Inflammatory macrophage (primary cell): ENCODE measurements at regions not wholly inside any gene's neighbourhood (a gene's known extent, or its start where the extent isn't known, plus 50 kb on each side); places are given as distances from the start of the nearest gene placed in this dataset.
A peak's percentile ranks its signal among the peaks of the same experiment; 100 is the strongest.

ENCODE experiments used
- DNase-seq, 2 donors: peaks; one replicate each; pipeline ENCODE4 v3.0.0-alpha.2; 2020 to 2022

DNA sequence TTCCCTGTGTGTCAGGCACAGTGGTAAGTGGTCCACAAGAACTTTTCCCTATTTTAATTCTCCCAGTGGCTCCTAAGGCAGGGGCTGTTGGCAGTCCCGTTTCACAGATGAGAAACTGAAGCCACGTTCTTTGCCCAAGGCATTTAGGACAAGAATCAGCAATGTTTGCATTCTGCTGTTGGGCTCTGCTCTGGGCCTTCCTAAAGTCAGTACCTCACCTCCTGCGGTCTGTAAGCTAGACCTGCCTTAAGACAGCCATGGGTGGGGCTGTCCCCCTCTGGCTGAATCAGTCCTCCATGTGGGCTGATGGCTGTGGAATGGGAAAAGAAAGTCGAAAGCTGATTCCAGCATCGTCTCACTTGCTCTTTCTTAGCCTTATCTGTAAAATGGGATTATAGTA lies 304.8 kb downstream of the MAF start:
- DNase-seq = no peak

DNA sequence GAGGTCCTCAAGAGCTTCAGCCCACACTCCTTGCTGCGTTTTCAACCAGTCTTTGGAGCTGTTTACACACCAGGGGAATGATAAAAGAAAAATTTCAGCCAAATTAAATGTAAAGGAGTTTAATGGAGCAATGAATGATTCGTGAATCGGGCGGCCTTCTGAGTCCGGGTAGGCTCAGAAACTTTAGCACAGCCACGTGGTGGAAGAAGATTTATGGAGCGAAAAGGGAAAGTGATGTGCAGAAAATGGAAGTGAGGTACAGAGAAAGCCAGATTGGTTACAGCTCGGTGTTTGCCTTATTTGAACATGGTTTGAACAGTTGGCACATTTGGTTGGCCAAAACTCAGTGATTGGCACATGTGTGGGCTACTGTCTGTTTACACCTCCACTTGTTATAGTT lies 305.4 kb downstream of the MAF start:
- DNase-seq = no peak

DNA sequence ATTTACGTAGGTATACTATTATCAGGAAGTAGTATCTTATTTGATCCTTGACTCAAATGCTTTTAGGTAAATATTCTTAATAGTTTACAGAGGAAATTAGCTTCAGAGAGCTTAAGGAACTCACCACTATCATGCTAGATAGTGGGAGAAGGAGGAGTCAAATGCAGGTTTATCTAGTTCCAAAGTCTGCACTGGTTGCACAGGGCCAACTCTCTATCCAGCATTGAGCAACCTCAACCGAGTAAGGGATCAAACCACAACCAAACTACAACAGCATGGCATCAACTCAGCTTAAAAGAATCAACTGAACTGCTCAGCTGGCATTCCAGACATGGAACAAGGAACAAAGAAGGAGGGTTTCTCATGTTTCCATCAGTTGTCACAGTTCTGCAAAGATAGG lies 306.0 kb downstream of the MAF start:
- DNase-seq = no peak

DNA sequence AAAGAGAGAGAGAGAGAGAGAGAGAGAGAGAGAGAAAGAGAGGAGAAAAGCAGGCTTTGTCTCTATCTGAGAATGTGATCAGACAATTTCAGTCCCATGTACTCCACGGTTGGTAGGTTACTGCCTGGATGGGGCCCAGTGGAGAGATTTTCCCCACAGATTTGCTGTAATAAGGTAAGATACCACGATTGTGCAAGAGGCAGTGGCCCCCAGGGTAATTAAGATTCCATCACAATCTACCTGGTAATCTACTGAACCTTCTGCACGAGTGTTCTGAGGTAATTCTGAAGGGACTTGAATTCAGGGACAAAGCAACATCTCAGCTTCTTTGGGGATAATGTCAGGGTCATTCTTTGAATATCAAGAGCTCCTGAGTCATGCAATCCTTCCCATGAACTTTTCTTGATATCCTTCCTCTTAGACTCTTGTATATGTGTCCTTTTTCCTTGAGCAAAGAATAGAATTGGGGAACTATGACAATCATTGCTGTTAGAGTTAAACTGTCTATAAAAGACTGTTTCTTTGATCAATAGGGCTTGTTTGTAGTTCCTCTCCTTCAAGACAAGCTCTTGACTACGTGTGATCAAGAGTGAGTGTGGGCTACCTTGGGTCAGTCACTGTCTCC lies 306.6 kb downstream of the MAF start:
- peak in 1 of 2 donors; percentile 43 for DNase-seq

DNA sequence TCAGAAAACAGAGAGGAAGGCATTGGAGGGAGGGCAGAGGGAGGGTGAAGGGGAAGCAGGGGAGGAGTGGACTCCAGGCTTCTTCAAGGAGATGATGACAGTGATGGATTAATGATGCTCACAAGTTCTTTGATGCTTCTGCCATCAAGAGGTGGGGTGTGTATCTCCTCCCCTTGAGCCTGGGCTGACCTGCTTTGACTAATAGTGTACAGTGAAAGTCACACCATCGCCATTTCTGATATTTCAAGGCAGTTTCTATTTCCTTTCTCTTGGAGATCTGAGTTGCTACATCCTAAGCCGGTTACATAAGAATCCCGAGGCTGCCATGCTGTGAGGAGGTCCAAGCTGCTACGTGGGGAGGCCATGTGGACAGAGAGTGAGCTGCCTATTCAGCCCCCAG lies 312.5 kb downstream of the MAF start:
- DNase-seq = peak in 1 of 2 donors; percentile 29

DNA sequence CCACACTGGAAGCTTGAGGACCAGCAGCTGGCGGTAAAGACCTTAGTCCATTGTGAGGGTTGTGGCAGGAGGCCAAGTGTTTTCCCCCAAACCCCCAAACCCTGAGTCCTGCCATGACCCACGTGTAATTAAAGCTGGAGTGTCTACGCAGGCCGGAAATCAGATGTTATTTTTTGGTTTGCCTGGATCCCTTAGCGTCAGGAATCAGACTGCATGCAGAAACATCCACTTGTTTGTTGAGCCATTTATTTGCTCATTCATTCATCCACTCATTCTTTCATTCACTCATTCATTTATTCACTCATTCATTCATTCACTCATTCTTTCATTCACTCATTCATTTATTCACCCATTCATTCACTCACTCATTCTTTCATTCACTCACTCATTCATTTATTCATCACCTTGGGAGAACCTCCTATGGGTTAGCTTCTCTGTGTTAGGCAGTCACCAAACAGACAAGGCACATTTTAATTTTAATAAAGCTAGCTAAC lies 313.1 kb downstream of the MAF start:
- no peak for DNase-seq

DNA sequence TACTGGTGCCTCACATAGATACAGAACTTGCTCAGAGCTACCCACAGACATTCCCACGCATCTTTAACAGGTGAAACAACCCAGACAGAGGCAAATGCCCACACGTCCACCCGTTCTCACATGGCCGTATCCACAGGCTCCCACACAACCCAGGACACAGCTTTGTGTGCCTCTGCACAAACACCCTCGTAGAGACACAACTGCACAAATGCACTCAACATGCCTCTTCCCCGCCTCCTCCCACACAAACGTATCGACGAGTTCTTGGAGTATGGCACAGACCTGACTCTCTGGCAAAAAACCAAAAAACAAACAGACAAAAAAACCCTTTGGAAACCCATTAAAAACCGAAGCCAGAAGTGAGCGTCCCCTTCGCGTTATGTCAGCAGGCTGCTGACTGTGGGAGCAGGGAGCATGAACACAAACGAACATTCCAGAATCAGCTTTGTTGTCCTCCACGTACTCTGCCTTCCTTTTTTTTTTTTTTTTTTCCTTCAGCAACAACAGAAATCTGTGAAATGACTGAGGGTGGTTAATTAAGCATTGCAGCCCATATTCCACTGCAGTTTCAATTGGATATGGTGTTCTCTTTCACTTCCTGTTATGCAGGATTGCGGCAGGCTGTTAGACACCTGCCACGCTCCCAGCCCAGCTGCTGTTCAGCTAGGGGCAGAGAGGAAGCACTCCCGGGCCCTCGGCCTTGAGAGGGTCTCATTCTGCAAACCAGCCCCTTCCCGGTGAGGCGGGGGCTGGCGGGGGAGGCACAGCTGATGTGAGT lies 313.7 kb downstream of the MAF start:
- DNase-seq = peak; percentile 63 to 64

DNA sequence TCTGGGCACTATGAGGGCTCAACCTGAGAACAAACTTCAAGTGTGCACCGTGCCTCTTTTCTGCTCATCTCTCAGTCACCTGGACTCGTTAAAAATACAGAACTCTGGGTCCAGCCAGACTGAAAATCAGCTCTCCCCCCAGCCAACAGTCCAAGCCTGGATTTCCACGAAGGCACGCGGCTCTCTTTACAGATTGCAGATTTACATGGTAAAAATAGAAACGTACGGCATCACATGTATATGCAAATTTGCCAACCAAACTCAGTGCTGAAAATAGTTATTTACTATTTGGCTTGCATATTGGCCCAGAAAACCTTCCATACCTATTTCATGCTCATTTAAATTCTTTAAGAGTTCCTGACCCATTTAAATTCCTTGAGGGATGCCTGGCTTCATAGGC lies 315.8 kb downstream of the MAF start:
- DNase-seq = no peak

DNA sequence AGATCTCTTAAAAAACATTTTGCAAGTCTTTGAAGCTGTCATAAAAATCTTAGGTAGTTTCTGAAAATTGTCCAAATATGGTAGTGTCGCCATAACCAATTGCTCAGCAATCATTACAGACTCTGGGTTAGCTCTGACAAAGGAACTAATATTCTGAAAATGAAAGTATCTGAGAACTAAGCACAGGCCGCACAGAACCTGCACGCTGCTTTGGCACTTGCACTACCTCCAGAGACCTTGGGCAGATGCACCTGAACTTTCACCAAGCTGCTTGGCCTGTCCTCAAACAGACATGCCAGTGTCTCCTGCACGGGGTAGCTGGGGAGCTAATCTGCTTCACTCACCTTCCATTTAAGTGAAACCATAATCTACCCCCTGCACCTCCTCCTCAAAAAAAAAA lies 317.0 kb downstream of the MAF start:
- no peak for DNase-seq

DNA sequence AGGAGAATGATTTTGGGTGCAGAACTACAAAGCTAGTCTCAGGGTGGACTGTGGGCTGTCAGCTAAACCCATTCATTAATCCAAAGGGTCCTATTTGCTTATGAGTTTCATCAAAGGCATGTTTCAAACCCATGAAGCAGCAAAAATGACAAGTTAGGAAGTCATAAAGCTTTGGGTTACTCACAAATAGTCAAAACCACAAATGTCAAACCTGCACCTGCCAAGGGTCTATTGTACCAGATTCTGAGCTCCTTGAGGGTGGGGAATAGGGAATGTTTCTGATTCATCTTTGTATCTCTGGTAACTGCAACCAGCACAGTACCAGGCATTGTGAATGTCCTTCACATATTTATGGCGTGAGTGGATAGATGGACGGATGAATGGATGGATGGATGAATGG lies 317.7 kb downstream of the MAF start:
- no peak for DNase-seq

DNA sequence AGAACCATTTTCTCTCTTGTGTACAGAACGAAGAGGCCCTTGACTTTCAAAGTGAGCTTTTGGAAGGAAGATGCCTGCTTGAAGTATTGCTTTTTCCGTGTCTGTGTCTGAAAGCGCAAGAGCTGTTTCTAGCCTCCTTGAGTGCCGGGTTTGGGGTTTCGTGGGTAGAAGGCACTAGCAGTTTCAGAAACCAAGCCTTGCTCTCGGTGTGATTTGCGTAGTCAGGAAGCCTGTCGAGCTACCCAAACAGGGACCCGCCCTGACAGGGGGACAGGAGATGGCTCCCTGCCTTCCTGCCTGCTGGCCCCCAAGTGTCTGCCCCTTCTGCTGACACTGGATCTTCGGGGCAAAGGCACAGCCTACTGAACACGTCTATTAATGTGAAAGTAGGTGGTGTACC lies 322.0 kb downstream of the MAF start:
- DNase-seq = no peak

DNA sequence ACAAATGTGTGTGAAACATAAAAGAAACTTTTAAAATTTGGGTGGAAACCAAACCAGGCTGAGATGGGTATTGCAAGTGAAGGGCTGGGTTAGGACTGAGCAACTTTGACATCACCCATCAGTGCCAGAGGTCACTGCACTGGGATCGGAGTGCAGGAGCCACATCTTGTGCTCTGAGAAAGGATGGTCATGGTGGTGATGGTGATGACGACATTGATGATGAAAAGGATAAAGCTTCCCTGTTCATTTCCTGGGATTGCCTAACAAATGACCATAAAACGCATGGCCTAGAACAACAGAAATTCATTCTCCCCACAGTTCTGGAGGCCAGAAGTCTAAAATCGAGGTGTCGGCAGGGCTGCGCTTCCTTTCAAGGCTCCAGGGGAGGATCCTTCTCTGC lies 324.0 kb downstream of the MAF start:
- DNase-seq = peak; percentile 38 to 55

DNA sequence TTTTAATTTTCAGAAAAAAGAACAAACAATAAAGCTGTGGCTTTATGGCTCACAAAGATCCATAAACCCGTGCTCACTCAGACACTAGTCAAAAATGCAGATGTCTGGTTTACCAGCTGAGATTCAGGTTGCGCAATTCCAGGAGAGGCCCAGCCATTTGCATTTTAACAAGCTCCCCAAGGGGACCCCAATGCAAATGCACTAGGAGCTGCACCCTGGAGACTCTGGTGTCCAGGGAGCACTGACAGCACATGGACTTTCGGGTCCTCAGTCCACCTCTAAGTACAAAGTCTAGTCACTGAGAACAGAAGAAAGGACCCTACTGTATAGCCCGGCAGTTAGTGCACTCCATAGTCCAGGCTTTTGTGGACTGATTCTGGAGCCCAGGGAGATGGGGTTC lies 326.3 kb downstream of the MAF start:
- no peak for DNase-seq

DNA sequence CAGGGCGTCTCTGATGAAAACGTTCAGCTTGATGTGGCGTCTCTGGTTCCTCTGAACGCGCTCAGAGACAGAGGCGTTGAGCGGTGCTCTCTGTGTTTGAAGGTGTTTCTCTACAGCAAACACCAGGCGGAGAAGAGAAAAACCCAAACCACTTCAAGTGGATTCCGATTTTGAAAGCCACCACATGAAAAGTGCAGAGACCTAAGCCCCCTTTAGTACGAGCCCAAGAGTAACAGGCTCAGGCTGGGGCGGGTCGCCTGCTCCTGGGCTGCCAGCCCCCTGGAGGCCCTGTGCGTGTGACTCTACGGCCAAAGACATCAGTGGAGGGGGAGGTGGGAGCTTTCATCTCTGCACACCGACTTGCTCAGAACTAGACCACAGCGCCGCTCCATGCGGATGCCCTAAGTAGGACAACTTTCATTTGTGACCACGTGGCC lies 328.4 kb downstream of the MAF start:
- no peak for DNase-seq

DNA sequence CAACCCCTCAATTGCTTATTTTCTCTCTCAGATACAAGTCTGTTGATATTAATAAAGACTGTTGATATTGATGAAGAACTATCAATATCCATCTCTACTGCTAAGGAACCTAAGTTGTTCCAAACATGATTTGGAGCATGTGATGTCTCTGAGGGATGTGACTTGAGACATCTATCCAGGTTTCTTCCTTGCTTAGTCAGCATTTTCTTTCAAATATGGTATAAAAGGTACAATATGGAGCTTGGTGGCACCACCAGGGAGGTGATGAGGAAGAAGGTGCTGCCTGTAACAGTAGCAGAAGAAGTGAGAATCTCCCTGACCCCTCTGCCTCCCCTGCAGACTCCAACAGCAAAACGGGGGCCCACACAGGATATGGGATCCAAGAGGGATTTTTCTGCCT lies 329.0 kb downstream of the MAF start:
- DNase-seq = no peak

DNA sequence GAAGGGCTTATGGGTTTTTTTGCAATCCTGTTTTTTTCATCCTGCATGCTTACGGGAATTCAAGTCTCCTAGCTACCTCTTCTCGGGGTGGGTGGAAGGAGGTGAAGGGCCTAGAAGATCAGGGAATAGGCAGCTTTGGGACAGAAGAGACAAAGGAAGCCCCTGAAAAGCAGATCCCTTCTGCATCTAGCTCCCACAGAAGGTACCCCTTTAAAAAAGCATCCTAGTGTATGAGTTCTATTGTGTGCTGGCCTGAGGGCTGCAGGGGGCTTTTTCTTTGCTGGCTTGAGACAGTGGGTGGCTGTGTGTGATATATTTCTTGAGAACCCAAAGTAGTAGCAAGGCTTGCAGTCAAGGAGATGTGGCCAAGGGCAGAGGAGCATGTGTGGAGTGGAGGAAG lies 330.5 kb downstream of the MAF start:
- no peak for DNase-seq

DNA sequence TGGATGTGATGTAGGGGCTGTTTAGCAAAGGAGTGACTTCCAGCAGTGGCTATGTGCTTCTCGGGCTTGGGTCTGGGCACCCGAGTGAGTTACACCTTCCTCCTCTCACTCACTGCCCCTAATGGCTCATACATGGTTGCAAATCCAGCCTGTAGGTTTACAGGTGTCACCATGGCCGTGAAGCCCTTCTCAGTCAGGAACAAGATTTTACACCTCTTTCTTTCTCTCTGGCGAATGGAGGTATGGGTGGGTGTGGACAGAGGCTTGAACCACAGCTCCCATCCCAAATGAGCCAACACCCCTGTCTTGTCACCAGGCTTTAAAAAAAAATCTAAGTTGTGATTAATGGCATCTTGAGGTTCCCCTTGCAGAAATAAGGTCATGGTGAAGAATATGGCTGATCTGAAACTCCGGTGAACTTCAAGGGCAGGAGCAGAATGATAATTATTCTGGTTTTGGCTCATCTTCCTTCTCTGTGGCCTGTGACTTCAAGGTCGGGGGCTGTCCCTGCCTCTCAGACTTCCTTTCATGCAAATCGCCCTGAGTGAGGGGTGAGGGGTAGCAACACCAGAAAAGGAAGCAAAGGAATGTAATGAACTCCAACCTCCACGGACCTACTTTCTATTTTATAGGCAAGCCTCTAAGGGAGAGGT lies 331.2 kb downstream of the MAF start:
- peak; percentile 54 to 60 for DNase-seq

DNA sequence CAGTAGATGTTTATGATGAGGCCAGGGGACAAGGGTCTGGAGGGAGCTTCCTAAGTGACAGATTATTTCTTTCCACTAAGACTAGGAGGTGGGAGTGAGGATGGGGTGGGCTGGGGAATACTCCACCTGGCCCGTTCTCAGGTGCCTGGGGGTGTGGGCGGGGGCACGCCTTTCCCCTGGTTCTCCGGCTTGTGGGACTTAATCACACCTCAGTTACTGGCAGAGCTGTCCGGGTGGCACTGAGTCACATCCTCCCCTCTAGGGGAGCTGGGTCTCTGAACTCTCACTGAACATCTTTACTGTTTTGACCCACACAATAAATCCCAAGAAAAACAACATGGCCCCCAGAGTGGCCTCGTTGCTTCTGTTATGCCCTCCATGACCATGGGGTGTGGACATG lies 332.8 kb downstream of the MAF start:
- no peak for DNase-seq

DNA sequence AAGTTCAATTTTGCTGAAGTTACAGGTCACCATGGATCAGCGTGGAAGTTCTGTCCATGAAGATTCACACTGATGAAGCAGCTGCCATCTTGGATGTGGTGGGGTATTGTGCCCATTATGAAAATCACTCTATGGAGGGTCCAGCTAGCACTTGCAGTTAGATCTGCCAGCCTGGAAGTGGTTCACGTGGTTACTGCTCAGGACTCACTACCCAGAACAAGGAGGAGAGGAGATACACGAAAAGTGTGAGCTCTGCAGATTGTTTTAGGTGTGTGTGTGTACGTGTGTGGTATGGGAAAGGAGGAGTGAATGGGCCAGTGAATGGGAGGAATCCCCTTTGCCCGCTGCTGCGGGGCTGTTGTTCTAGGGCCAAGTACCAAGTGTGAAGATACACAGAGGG lies 333.4 kb downstream of the MAF start:
- no peak for DNase-seq

DNA sequence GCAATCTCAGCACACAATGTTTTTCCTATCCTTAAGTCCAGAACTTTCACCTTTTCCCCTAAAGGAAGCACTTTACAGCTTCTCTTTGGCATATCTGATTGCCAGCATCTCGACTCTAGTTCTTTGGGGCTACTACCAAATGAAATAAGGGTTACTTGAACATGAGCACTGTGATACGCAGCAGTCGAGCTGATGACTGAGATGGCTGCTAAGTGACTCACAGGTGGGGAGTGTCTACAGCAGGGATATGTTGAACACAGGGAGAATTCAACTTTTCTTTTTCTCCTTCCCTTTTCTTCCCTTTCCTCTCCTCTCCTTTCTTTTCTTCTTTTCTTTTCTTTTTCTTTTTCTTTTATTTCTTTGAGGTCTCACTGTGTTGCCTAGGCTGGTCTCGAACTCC lies 334.8 kb downstream of the MAF start:
- DNase-seq = no peak

DNA sequence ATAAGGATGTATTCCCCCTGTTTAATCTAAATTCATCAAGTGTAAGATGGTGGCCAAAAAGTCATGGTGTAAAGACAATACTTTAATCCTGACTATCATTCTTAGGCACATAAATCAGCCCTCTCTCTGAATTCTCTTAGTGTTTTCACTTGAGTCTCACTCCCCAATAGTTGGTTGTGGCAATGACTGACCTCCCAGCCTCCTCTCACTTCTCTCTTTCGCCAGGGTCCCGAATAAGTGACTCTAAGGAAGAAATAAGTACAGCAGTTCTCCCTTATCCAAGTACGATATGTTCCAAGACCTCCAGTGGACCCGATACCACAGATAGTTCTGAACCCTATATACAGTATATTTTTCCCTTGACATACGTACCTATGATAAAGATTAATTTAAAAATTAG lies 335.3 kb downstream of the MAF start:
- no peak for DNase-seq

DNA sequence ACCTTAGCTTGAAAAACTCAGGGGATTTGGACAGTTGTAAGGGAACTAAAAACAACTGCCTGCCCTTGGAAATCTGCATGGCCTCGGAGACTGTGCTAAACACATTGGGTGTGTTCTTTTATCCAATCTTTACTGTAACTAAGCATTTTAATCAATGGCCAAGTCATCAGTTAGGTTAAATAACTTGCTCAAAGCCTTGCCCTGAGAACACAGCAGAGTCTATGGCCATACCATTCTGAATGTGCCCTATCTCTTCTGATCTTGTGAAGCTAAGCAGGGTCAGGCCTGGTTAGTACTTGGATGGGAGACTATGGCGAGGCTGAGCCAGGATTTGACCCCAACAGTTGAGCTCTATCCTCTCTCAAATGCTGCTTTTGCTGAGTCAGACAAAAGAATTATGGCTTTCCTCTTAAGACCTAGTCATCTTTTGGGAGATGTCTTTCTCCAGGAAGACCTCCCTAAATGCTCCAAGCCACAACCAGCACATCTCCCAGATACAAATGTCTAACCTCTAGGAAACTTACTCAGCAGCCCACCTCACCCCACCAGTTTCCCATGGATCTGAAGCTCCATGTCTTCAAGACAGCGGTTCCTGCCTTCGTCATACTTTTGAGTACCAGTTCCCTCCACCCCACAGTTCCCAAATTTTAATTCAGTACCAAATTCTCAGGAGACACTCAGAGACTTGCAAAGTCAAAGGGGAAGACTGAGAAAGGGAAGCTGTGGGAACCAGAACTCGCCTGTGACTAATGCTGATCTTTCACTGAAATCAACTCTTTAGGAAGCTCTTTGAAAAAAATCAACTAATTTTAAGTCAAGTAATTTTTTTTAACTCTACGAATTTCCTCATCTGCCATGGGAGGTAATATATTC lies 336.1 kb downstream of the MAF start:
- DNase-seq = peak; percentile 87

DNA sequence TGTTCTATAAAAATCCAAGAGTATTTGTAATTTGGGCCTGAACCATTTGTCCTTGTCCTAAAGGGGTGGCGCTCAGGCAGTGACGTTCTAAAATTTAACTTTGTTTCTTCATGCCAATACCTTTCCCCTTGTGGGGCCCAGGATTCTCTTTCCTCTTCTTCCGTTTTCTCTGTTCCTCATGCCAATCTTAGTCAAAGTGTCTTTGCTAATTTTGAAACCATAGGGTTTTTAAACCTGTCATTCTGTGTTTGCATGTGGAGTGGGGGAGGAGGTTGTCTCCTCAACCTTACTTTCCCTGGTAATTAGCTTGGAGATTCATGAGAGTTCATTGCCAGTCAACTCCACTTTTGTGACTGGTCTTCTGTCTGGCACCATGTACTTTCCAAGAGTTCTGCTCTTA lies 337.1 kb downstream of the MAF start:
- peak in 1 of 2 donors; percentile 39 for DNase-seq
